ENCODE measurements at regions not wholly inside any gene's neighbourhood (a gene's known extent, or its start where the extent isn't known, plus 50 kb on each side); places are given as distances from the start of the nearest gene placed in this dataset.

- ChIA-PET CTCF (no interaction called here), POLR2A (no interaction called here)
Measured at GRCh38 chr15:35320158-35320780, 225.7 kb downstream of the DPH6 start.

- POLR2A ChIA-PET, result no interaction called here
Measured at GRCh38 chr15:35319354-35319753, 226.6 kb downstream of the DPH6 start.

GRCh38 chr15:35317217-35317616 lies 228.7 kb downstream of the DPH6 start:
- ChIA-PET CTCF (no interaction called here), POLR2A (no interaction called here)

More at GRCh38 chr15:35319354-35319753, 226.6 kb downstream of the DPH6 start:
- CTCF ChIA-PET, result no interaction called here

- ChIA-PET CTCF (no interaction called here), POLR2A (no interaction called here)
Measured at GRCh38 chr15:35312344-35312743, 227.2 kb upstream of the NANOGP8 start.

GRCh38 chr15:35311615-35312014 lies 226.5 kb upstream of the NANOGP8 start:
- ChIA-PET CTCF (no interaction called here), POLR2A (no interaction called here)

- ChIA-PET POLR2A (no interaction called here), CTCF (no interaction called here)
Measured at GRCh38 chr15:35309886-35310285, 224.8 kb upstream of the NANOGP8 start.

GRCh38 chr15:35308802-35309201 lies 223.7 kb upstream of the NANOGP8 start:
- ChIA-PET POLR2A (no interaction called here), CTCF (no interaction called here)

GRCh38 chr15:35307676-35308075 lies 222.6 kb upstream of the NANOGP8 start:
- POLR2A ChIA-PET, result no interaction called here
- CTCF ChIA-PET, result no interaction called here

GRCh38 chr15:35307026-35307425 lies 221.9 kb upstream of the NANOGP8 start:
- ChIA-PET CTCF (no interaction called here), POLR2A (no interaction called here)

- CTCF ChIA-PET, result no interaction called here
- POLR2A ChIA-PET, result no interaction called here
Measured at GRCh38 chr15:35306361-35306981, 221.4 kb upstream of the NANOGP8 start.

GRCh38 chr15:35305946-35306345 lies 220.9 kb upstream of the NANOGP8 start:
- CTCF ChIA-PET, result no interaction called here
- POLR2A ChIA-PET, result no interaction called here

- CTCF ChIA-PET, result no interaction called here
- POLR2A ChIA-PET, result no interaction called here
Measured at GRCh38 chr15:35305031-35305550, 220.0 kb upstream of the NANOGP8 start.

- ChIA-PET POLR2A (no interaction called here), CTCF (no interaction called here)
Measured at GRCh38 chr15:35304389-35304788, 219.3 kb upstream of the NANOGP8 start.

- ChIA-PET POLR2A (no interaction called here), CTCF (no interaction called here)
Measured at GRCh38 chr15:35302334-35302733, 217.2 kb upstream of the NANOGP8 start.

GRCh38 chr15:35301088-35301487 lies 216.0 kb upstream of the NANOGP8 start:
- ChIA-PET POLR2A (no interaction called here), CTCF (no interaction called here)

- ChIA-PET CTCF (interaction anchor here (1.2 kb wide), 1 partner anchor 144 kb away, joined by 3 read pairs; no protein-coding TSS in a partner anchor), POLR2A (no interaction called here)
Measured at GRCh38 chr15:35299059-35299735, 214.1 kb upstream of the NANOGP8 start.

- ChIA-PET POLR2A (no interaction called here), CTCF (no interaction called here)
Measured at GRCh38 chr15:35298509-35298908, 213.4 kb upstream of the NANOGP8 start.

- POLR2A ChIA-PET, result no interaction called here
- CTCF ChIA-PET, result no interaction called here
Measured at GRCh38 chr15:35293353-35294130, 208.4 kb upstream of the NANOGP8 start.

GRCh38 chr15:35290301-35290721 lies 205.2 kb upstream of the NANOGP8 start:
- ChIA-PET POLR2A (no interaction called here), CTCF (no interaction called here)

- CTCF ChIA-PET, result interaction anchor here (1.0 kb wide), 1 partner anchor 156 kb away, joined by 3 read pairs; no protein-coding TSS in a partner anchor
- POLR2A ChIA-PET, result no interaction called here
Measured at GRCh38 chr15:35289024-35289617, 204.0 kb upstream of the NANOGP8 start.

All from activated CD8-positive, alpha-beta memory T cell treated with anti-CD3 and anti-CD28 coated beads for 36 hours (primary cell).